Keratinocyte (primary cell): ENCODE measurements at regions not wholly inside any gene's neighbourhood (a gene's known extent, or its start where the extent isn't known, plus 50 kb on each side); places are given as distances from the start of the nearest gene placed in this dataset.

ENCODE experiments used
- DNase-seq: peaks from one replicate; pipeline ENCODE4 v3.0.0-alpha.2; 2011; ENCODE audit warnings: low read depth, missing footprints, low spot score
- FAIRE-seq: peaks from 2 replicates; lab custom pipeline; 2011; peaks lifted over from hg19 to GRCh38; lab: Jason Lieb, UNC
- H2AFZ ChIP-seq: 2 replicates; pipeline ENCODE4 v1.6.0; 2012; ENCODE audit warnings: low read length, control low read depth, inconsistent platforms; ENCODE audit not compliant: control insufficient read depth
- H3K27ac ChIP-seq: 2 replicates; pipeline ENCODE4 v1.5.1; 2011; ENCODE audit warnings: low read length; ENCODE audit not compliant: control insufficient read depth, insufficient read depth
- H3K27me3 ChIP-seq: 3 replicates; pipeline ENCODE4 v1.6.0; 2011; ENCODE audit warnings: low read length; ENCODE audit not compliant: control insufficient read depth, insufficient read depth; ENCODE audit errors: extremely low read depth
- H3K36me3 ChIP-seq, 2 experiments: 2 replicates in 1 of 2; 3 replicates in 1 of 2; pipeline ENCODE4 v1.5.1; 2011; ENCODE audit warnings: low read length in 2 of 2, mild to moderate bottlenecking in 1 of 2; ENCODE audit not compliant: control insufficient read depth in 2 of 2, insufficient read depth in 2 of 2; ENCODE audit errors: extremely low read depth in 1 of 2
- H3K4me1 ChIP-seq: 3 replicates; pipeline ENCODE4 v1.5.1; 2011; ENCODE audit warnings: low read length; ENCODE audit not compliant: control insufficient read depth, insufficient read depth; ENCODE audit errors: extremely low read depth
- H3K4me2 ChIP-seq: 3 replicates; pipeline ENCODE4 v1.6.0; 2011; ENCODE audit warnings: low read depth, low read length; ENCODE audit not compliant: control insufficient read depth, insufficient read depth; ENCODE audit errors: extremely low read depth
- H3K4me3 ChIP-seq, 3 experiments: fragments of 200-600 bp in 1 of 3; sonication (generic) in 1 of 3; 2 replicates in 2 of 3; 3 replicates in 1 of 3; pipeline ENCODE4 v1.5.1; 2011 to 2016; ENCODE audit warnings: low read length in 3 of 3, mild to moderate bottlenecking in 3 of 3, control low read depth in 2 of 3, inconsistent platforms in 1 of 3, low read depth in 1 of 3, mixed read lengths in 1 of 3, mixed run types in 1 of 3, moderate library complexity in 1 of 3; ENCODE audit not compliant: control insufficient read depth in 2 of 3, insufficient read depth in 2 of 3; ENCODE audit errors: extremely low read depth in 1 of 3
- H3K79me2 ChIP-seq: 2 replicates; pipeline ENCODE4 v1.6.0; 2012; ENCODE audit warnings: low read length; ENCODE audit not compliant: control insufficient read depth, insufficient read depth
- H3K9ac ChIP-seq: 3 replicates; pipeline ENCODE4 v1.6.0; 2011; ENCODE audit warnings: low read length; ENCODE audit not compliant: control insufficient read depth, insufficient read depth; ENCODE audit errors: extremely low read depth
- H3K9me1 ChIP-seq: 3 replicates; pipeline ENCODE4 v1.6.0; 2011; ENCODE audit warnings: low read length; ENCODE audit not compliant: control insufficient read depth, insufficient read depth; ENCODE audit errors: extremely low read depth
- H3K9me3 ChIP-seq: 2 replicates; pipeline ENCODE4 v1.5.1; 2012; ENCODE audit warnings: low read depth, low read length; ENCODE audit not compliant: control insufficient read depth
- H4K20me1 ChIP-seq: 3 replicates; pipeline ENCODE4 v1.6.0; 2011; ENCODE audit warnings: low read length; ENCODE audit not compliant: control insufficient read depth, insufficient read depth; ENCODE audit errors: extremely low read depth
- EZH2 ChIP-seq: IDR thresholded peaks from one replicate; pipeline ENCODE4 v1.6.1; 2012; ENCODE audit warnings: inconsistent platforms, mild to moderate bottlenecking, low read length, moderate library complexity
- dilution Hi-C: fragments of 300-500 bp; cut with MboI; formaldehyde crosslinking; loops from one replicate; pipeline ENCODE4 v1.7.0; 2020; ENCODE audit warnings: low sequenced_read_pairs; ENCODE audit not compliant: extremely low pct_ligation_motif_present
- TF ChIP-seq, protein P1 (sequence below), 3 experiments: IDR thresholded peaks in 1 of 3; conservative IDR thresholded peaks in 1 of 3; optimal IDR thresholded peaks in 1 of 3; 2 replicates in 2 of 3; 3 replicates in 1 of 3; pipeline versions ENCODE3 to v1.5.1; 2011; ENCODE audit warnings: low read length in 3 of 3, mild to moderate bottlenecking in 3 of 3, moderate library complexity in 2 of 3, control low read depth in 1 of 3, inconsistent platforms in 1 of 3; ENCODE audit not compliant: insufficient read depth in 2 of 3; ENCODE audit errors: extremely low read depth in 1 of 3

DNA sequence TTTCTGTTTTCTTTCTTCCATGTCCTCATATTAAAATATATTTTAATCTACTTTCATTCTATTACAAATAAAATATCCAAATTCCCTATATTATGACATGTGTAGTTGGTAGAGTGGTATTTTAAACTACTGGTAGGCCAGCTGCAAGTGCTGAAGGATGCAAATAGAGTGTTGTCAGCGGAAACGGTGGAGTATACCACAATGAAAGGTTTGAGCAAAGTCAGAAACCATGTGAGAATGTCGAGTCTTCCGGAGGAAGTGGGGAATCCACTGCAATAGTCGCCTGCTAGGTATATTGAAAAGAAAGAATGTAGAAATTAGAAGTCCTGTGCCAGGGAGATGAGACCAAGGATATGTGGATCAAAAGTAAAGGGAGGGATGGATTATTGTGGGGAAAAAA is 373.9 kb downstream of the DSEL start:
- H4K20me1 ChIP-seq, result no peaks in the 10 kb centered on the region
- no peak overlapping the region for H3K9ac ChIP-seq
- no peaks in the 10 kb centered on the region for H3K4me1 ChIP-seq
- no peaks in the 10 kb centered on the region for H3K27me3 ChIP-seq
- H2AFZ ChIP-seq, result no peak overlapping the region
- DNase-seq, result no peak
- no peak overlapping the region for H3K27ac ChIP-seq
- no peak for FAIRE-seq
- no peaks in the 10 kb centered on the region for H3K9me1 ChIP-seq
- H3K9me3 ChIP-seq, result no peaks in the 10 kb centered on the region
- no peak overlapping the region for H3K4me3 ChIP-seq
- no peak for TF ChIP-seq EZH2
- TF ChIP-seq, protein P1, sequence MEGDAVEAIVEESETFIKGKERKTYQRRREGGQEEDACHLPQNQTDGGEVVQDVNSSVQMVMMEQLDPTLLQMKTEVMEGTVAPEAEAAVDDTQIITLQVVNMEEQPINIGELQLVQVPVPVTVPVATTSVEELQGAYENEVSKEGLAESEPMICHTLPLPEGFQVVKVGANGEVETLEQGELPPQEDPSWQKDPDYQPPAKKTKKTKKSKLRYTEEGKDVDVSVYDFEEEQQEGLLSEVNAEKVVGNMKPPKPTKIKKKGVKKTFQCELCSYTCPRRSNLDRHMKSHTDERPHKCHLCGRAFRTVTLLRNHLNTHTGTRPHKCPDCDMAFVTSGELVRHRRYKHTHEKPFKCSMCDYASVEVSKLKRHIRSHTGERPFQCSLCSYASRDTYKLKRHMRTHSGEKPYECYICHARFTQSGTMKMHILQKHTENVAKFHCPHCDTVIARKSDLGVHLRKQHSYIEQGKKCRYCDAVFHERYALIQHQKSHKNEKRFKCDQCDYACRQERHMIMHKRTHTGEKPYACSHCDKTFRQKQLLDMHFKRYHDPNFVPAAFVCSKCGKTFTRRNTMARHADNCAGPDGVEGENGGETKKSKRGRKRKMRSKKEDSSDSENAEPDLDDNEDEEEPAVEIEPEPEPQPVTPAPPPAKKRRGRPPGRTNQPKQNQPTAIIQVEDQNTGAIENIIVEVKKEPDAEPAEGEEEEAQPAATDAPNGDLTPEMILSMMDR (optimal IDR thresholded peaks at IDR 0.05 in 1 of 3, IDR thresholded peaks at IDR 0.05 in 1 of 3, conservative IDR thresholded peaks at IDR 0.05 in 1 of 3; ENCODE audit: extremely low read depth in 1 of 3, insufficient read depth in 2 of 3, low read length in 3 of 3), result no peak
- dilution Hi-C loops, result no loop called here
- no peak overlapping the region for H3K4me2 ChIP-seq
- no peaks in the 10 kb centered on the region for H3K79me2 ChIP-seq
- no peaks in the 10 kb centered on the region for H3K36me3 ChIP-seq

- Histone ChIP-seq H3K9ac (no peak overlapping the region), H3K36me3 (no peaks in the 10 kb centered on the region), H2AFZ (no peak overlapping the region), H3K4me2 (no peak overlapping the region), H3K9me1 (no peaks in the 10 kb centered on the region), H3K27ac (no peak overlapping the region), H3K4me1 (no peaks in the 10 kb centered on the region), H4K20me1 (no peaks in the 10 kb centered on the region), H3K79me2 (no peaks in the 10 kb centered on the region), H3K4me3 (no peak overlapping the region), H3K9me3 (no peaks in the 10 kb centered on the region), H3K27me3 (no peaks in the 10 kb centered on the region)
- FAIRE-seq, result no peak
- no peak for TF ChIP-seq EZH2
- TF ChIP-seq, protein P1 (optimal IDR thresholded peaks at IDR 0.05 in 1 of 3, IDR thresholded peaks at IDR 0.05 in 1 of 3, conservative IDR thresholded peaks at IDR 0.05 in 1 of 3; ENCODE audit: extremely low read depth in 1 of 3, insufficient read depth in 2 of 3, low read length in 3 of 3), result no peak
- dilution Hi-C loops, result no loop called here
- no peak for DNase-seq
Measured at GRCh38 chr18:67140495-67140894, 376.0 kb downstream of the DSEL start.
